NCI-H446 (cell line): ENCODE measurements at regions not wholly inside any gene's neighbourhood (a gene's known extent, or its start where the extent isn't known, plus 50 kb on each side); places are given as distances from the start of the nearest gene placed in this dataset.
"Not testable (repeated sequence)": the region's sequence is repeated elsewhere in the genome, so short reads cannot be mapped to it uniquely, and the experiment has no call there.

Experiments
- DNase-seq, 2 experiments: peaks; one replicate each; lab custom pipeline; 2025; lab: John Stamatoyannopoulos, UW

DNA sequence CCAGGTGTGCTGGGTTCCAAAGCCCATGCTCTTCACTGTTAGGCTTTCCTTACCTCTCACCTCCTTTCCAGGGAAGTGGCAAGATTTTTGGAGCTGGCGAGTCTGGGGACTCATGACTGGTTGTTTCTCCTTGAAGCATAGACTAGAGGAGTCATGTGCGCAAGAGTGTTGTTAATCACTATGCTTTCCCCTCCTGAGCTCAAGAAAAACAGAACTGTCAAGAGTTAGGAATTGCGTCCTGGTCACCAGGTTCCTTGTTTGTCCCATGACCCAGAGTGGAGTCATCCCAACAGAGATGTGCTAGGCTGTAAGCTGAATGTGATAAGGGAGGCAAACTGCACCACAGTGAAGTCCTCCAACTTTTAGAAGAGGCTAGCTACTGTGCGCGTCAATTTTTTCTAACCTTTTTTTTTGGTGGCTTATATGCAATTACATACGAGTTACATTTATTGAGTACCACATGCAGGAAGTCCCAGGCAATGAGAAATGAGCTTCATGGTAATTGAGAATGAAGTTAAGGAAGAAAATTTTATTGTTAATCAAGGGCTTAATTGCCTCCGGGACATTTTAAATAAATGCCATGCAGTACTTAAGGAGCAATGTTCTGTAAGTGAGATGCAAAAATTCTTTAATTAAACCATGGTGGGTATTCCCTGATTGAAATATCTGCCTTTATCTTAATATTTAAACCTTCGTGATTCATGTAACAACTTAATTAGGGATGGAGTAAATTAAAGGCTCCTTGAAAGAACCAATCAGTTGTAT is 233.9 kb downstream of the ZIC5 start:
- no peak for DNase-seq

GRCh38 chr13:99736541-99736940 is 235.0 kb downstream of the ZIC5 start:
- DNase-seq, result no peak

GRCh38 chr13:99734013-99734693 is 232.9 kb downstream of the TM9SF2 start:
- no peak for DNase-seq

- no peak for DNase-seq
These were observed 232.1 kb downstream of the TM9SF2 start for GRCh38 chr13:99733346-99733745.

GRCh38 chr13:99731747-99732146 is 230.5 kb downstream of the TM9SF2 start:
- no peak for DNase-seq

- DNase-seq, result no peak
These were observed 229.1 kb downstream of the TM9SF2 start for GRCh38 chr13:99730403-99730802.

DNA sequence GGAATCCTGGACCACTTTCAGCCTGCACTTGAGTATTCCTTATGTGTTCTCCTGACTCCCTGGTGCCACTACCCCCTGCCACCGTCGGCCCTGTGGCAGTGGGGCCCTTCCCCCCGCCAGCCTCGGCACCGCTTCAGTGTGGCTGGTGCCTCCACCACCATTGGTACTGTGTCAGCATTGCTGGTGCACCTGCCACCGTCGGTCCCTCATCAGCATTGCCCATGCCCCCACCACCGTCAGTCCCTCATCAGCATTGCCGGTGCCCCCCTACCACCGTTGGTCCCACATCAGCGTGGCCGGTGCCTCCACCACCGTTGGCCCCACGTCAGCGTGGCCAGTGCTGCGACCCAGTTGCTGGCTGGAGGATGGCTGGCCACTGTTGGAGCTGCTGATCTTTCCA is 228.5 kb downstream of the TM9SF2 start:
- DNase-seq, result no peak

GRCh38 chr13:99727651-99728050 is 226.4 kb downstream of the TM9SF2 start:
- not testable (repeated sequence) for DNase-seq

GRCh38 chr13:99726282-99726894 is 225.1 kb downstream of the TM9SF2 start:
- DNase-seq, result no peak

- DNase-seq, result no peak
These were observed 224.4 kb downstream of the TM9SF2 start for GRCh38 chr13:99725644-99726043.

- DNase-seq, result no peak
These were observed 223.6 kb downstream of the TM9SF2 start for GRCh38 chr13:99724633-99725517.

GRCh38 chr13:99723878-99724277 is 222.6 kb downstream of the TM9SF2 start:
- no peak for DNase-seq

- no peak for DNase-seq
These were observed 221.7 kb downstream of the TM9SF2 start for GRCh38 chr13:99722931-99723330.

DNA sequence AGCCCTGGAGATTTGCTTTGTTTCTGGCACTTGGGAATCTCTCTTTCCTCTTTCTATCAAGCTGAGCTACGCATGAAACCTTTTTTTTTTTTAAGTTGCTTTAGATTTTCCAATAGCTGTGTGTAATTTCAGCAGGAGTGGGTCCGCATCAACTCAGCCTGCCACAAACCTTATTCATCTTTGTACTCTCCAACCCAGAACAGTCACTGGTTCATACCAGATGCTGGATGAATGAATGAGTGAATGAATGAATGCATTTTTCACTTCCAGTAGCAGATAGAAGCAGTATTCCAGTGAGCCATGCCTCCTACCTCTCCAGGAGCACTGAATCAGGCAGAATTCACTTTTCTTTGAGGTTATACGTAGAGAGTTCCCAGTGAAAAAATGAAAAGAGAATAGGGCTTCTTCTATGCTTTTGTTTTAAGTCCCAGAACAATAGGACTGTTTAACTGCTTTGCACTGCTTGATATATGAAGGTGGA is 221.1 kb downstream of the TM9SF2 start:
- no peak for DNase-seq

DNA sequence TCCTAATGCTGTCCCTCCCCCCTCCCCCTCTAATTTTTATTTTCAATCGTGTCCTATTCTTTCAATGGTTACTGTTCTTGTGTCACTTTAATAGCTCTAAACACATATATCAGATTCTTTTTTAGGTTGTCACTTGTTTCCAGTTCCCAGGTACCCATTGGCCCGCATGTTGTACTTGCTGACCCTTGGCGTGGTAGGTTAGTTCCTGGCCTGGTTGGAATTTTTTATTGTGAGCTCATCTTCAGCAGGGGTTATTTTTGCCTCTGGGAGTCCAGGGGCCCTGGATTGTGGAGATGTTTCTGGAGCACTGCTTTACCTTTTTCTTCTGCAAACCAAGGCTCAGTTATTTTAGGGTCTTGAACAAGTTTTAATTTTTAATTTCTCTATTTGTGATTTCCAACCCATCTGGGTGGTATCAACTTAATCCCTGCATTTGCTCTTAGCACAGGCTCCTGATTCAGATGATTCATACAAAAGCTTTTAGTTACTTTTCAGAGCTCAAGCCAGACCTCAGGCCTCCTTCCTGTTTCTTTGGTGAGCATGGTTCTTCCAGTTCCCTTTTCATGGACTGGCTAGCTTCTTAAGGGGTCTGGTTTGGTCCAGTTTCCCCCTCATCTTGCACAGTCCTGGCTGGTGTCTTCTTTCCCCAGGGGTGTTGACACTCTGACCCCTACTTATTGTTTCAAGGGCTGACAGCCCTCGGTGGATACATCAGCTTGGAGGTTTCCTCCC is 220.5 kb downstream of the TM9SF2 start:
- no peak for DNase-seq

- no peak for DNase-seq
These were observed 216.8 kb downstream of the TM9SF2 start for GRCh38 chr13:99717959-99718674.

DNA sequence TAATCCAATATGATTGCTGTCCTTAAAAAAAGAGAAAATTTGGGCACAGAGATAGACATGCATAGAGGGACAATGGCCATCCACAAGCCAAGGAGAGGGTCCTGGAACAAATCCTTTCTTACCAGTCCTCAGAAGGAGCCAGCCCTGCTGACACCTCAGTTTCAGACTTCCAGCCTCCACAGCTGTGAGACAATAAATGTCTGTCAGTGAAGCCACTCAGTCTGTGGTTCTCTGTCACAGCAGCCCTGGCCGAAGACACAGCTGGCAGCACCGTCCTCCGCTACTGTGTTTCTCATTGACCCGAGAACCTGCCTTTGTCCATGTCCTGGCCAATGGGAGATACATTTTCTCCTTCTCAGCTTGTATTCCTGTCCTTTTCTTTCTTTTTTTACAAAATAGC is 207.9 kb downstream of the TM9SF2 start:
- no peak for DNase-seq

DNA sequence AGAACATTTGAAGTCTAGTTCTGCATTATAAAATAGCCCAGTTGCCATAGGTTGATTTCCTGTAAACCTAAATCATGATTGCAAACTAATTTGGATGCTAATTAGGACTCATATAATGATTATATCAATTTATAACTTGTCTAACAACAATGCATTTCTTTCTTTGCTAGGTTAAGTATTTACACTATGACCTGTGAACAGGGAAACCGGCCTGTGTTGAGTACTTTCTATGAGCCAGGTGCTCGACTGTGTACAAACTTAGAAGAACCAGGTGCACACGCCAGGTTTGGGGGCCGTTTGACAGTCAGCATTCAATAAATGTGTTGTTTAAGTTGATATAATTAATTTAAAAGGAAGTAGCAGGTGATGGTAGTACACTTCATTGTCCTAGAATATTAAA is 203.1 kb downstream of the TM9SF2 start:
- no peak for DNase-seq

DNA sequence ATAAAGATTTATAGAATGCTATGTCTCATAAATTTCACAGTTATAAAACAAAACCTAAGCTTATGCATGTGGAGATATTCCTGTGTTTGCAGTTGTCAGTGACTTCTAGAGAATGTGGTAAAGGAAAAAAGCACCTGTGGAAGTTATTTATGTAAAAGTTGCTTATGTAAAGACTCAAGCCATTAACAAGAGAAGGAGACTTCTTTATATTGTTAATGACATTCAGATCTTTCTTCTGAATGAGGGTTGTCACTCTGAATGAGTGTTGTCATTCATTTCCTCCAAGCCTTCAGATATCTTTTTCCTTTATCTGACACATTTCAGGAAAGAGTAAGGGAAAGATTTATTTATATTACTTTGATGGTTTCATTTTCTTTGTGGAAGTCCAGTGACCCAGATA is 202.6 kb downstream of the TM9SF2 start:
- no peak for DNase-seq

- no peak for DNase-seq
These were observed 201.5 kb downstream of the TM9SF2 start for GRCh38 chr13:99702687-99703319.
